H1 (cell line): ENCODE measurements at regions not wholly inside any gene's neighbourhood (a gene's known extent, or its start where the extent isn't known, plus 50 kb on each side); places are given as distances from the start of the nearest gene placed in this dataset.

Source experiments
- CTCF ChIA-PET: fragments of 300-600 bp; sonication (Branson Sonifier 250); formaldehyde crosslinking; loops from one replicate; lab custom pipeline; 2021; ENCODE audit not compliant: partially characterized antibody; lab: Charles Lee
- POLR2A ChIA-PET: fragments of 300-600 bp; sonication (Branson Sonifier 250); formaldehyde crosslinking; loops from one replicate; lab custom pipeline; 2021; ENCODE audit warnings: inconsistent platforms; ENCODE audit not compliant: partially characterized antibody; lab: Charles Lee
- DNase-seq, 2 experiments: peaks; one replicate each; pipeline versions ENCODE4 v3.0.0 to v3.0.0-alpha.2; 2010 to 2022; ENCODE audit warnings: low spot score in 2 of 2, low read depth in 1 of 2, mixed read lengths in 1 of 2
- FAIRE-seq: peaks from 2 replicates; lab custom pipeline; 2011; peaks lifted over from hg19 to GRCh38; lab: Jason Lieb, UNC
- H2AFZ ChIP-seq: 2 replicates; pipeline ENCODE4 v1.8.1; 2012; ENCODE audit warnings: low read length, inconsistent platforms
- H2AK5ac ChIP-seq: 2 replicates; pipeline ENCODE4 v1.6.1; 2013; ENCODE audit warnings: low read depth, low read length
- H2BK120ac ChIP-seq: replicated peaks from 2 replicates; pipeline ENCODE3; 2013; ENCODE audit warnings: low read depth, low read length, inconsistent platforms
- H2BK12ac ChIP-seq: 2 replicates; pipeline ENCODE4 v1.6.1; 2013; ENCODE audit warnings: low read depth, low read length
- H2BK15ac ChIP-seq: 2 replicates; pipeline ENCODE4 v1.6.1; 2013; ENCODE audit warnings: low read length
- H2BK20ac ChIP-seq: 2 replicates; pipeline ENCODE4 v1.6.1; 2013; ENCODE audit warnings: low read length
- H2BK5ac ChIP-seq: 2 replicates; pipeline ENCODE4 v1.6.1; 2013; ENCODE audit warnings: low read depth, low read length
- H3K14ac ChIP-seq: 2 replicates; pipeline ENCODE4 v1.6.1; 2013; ENCODE audit warnings: inconsistent platforms; ENCODE audit not compliant: insufficient read length
- H3K18ac ChIP-seq: 2 replicates; pipeline ENCODE4 v1.6.1; 2013; ENCODE audit warnings: low read length; ENCODE audit errors: extremely low read depth
- H3K23ac ChIP-seq: 2 replicates; pipeline ENCODE4 v1.6.1; 2013; ENCODE audit warnings: inconsistent platforms; ENCODE audit not compliant: insufficient read length
- H3K23me2 ChIP-seq: 2 replicates; pipeline ENCODE4 v1.6.1; 2013; ENCODE audit warnings: low read depth, low read length
- H3K27ac ChIP-seq: 2 replicates; pipeline ENCODE4 v1.6.1; 2011; ENCODE audit warnings: low read depth, low read length, inconsistent platforms
- H3K27me3 ChIP-seq, 4 experiments: replicated peaks in 1 of 4; 1 replicate in 1 of 4; 2 replicates in 3 of 4; pipeline versions ENCODE4 v1.6.1 to v1.8.1; 2011 to 2013; ENCODE audit warnings: low read length in 3 of 4, mild to moderate bottlenecking in 3 of 4, inconsistent platforms in 2 of 4, mixed read lengths in 2 of 4, moderate library complexity in 1 of 4; ENCODE audit not compliant: control insufficient read depth in 3 of 4, insufficient read depth in 3 of 4; ENCODE audit errors: extremely low read depth in 1 of 4
- H3K36me3 ChIP-seq, 4 experiments: 2 replicates each; pipeline versions ENCODE4 v1.6.1 to v1.8.1; 2011 to 2013; ENCODE audit warnings: mild to moderate bottlenecking in 4 of 4, low read length in 3 of 4, moderate library complexity in 2 of 4, control low read depth in 1 of 4, inconsistent platforms in 1 of 4; ENCODE audit not compliant: insufficient read depth in 4 of 4, control insufficient read depth in 2 of 4
- H3K4ac ChIP-seq: replicated peaks from 2 replicates; pipeline ENCODE3; 2013; ENCODE audit warnings: low read length, low read depth, mixed read lengths, inconsistent platforms; ENCODE audit not compliant: insufficient read length
- H3K4me1 ChIP-seq, 4 experiments: replicated peaks in 1 of 4; 1 replicate in 1 of 4; 2 replicates in 3 of 4; pipeline versions ENCODE4 v1.6.1 to v1.8.1; 2011 to 2013; ENCODE audit warnings: low read length in 3 of 4, inconsistent platforms in 2 of 4, mixed read lengths in 1 of 4; ENCODE audit not compliant: insufficient read depth in 4 of 4, control insufficient read depth in 3 of 4
- H3K4me2 ChIP-seq, 2 experiments: 2 replicates each; pipeline versions ENCODE4 v1.6.1 to v1.8.1; 2011 to 2013; ENCODE audit warnings: low read depth in 2 of 2, low read length in 2 of 2, control low read depth in 1 of 2, inconsistent platforms in 1 of 2, mild to moderate bottlenecking in 1 of 2; ENCODE audit not compliant: insufficient read depth in 1 of 2
- H3K4me3 ChIP-seq, 4 experiments: fragments of 200-600, 300-600 bp in 1 of 4; sonication (generic), shearing (Covaris generic), sonication (Bioruptor Twin) in 1 of 4; 2 replicates each; pipeline versions ENCODE4 v1.5.1 to v1.8.1; 2011 to 2016; ENCODE audit warnings: low read length in 4 of 4, low read depth in 3 of 4, control low read depth in 2 of 4, inconsistent platforms in 2 of 4, mild to moderate bottlenecking in 2 of 4, mixed read lengths in 1 of 4, moderate library complexity in 1 of 4; ENCODE audit not compliant: insufficient read depth in 2 of 4; ENCODE audit errors: extremely low read depth in 1 of 4
- H3K56ac ChIP-seq: replicated peaks from 2 replicates; pipeline ENCODE3; 2013; ENCODE audit warnings: low read depth, mild to moderate bottlenecking, mixed read lengths, low read length, inconsistent platforms; ENCODE audit not compliant: insufficient read length
- H3K79me1 ChIP-seq: 2 replicates; pipeline ENCODE4 v1.6.1; 2013; ENCODE audit warnings: low read depth, low read length, control low read depth
- H3K79me2 ChIP-seq, 2 experiments: 2 replicates each; pipeline versions ENCODE4 v1.6.1 to v1.8.1; 2012 to 2013; ENCODE audit warnings: low read length in 2 of 2, mild to moderate bottlenecking in 2 of 2, inconsistent platforms in 1 of 2; ENCODE audit not compliant: insufficient read depth in 2 of 2, control insufficient read depth in 1 of 2
- H3K9ac ChIP-seq, 4 experiments: replicated peaks in 1 of 4; 1 replicate in 1 of 4; 2 replicates in 3 of 4; pipeline versions ENCODE4 v1.6.1 to v1.8.1; 2011 to 2013; ENCODE audit warnings: low read depth in 3 of 4, low read length in 3 of 4, control low read depth in 2 of 4, mild to moderate bottlenecking in 2 of 4, moderate library complexity in 2 of 4, inconsistent platforms in 1 of 4; ENCODE audit errors: extremely low read depth in 1 of 4
- H3K9me3 ChIP-seq, 2 experiments: 2 replicates each; pipeline versions ENCODE4 v1.6.1 to v1.8.1; 2012 to 2013; ENCODE audit warnings: mild to moderate bottlenecking in 2 of 2, moderate library complexity in 2 of 2, control low read depth in 1 of 2, inconsistent platforms in 1 of 2, low read depth in 1 of 2, low read length in 1 of 2, mixed read lengths in 1 of 2; ENCODE audit not compliant: insufficient read depth in 2 of 2
- H4K20me1 ChIP-seq, 2 experiments: replicated peaks in 1 of 2; 2 replicates each; pipeline versions ENCODE3 to v1.8.1; 2011 to 2013; ENCODE audit warnings: inconsistent platforms in 2 of 2, low read length in 2 of 2, mild to moderate bottlenecking in 1 of 2; ENCODE audit not compliant: insufficient read depth in 2 of 2, control insufficient read depth in 1 of 2
- H4K5ac ChIP-seq: 2 replicates; pipeline ENCODE4 v1.6.1; 2013; ENCODE audit warnings: low read length, low read depth, mixed read lengths, inconsistent platforms; ENCODE audit not compliant: insufficient read length
- H4K8ac ChIP-seq: 2 replicates; pipeline ENCODE4 v1.8.0; 2013; ENCODE audit warnings: mild to moderate bottlenecking, moderate library complexity, low read length, inconsistent platforms; ENCODE audit not compliant: insufficient read depth; ENCODE audit errors: extremely low read depth
- H4K91ac ChIP-seq: replicated peaks from 2 replicates; pipeline ENCODE3; 2013; ENCODE audit warnings: low read length, mixed read lengths, inconsistent platforms; ENCODE audit not compliant: insufficient read length
- RAD21 ChIP-seq, 2 experiments: IDR thresholded peaks in 1 of 2; conservative IDR thresholded peaks in 1 of 2; 2 replicates each; pipeline ENCODE4 v1.6.1; 2011; ENCODE audit warnings: low read depth in 2 of 2, low read length in 2 of 2, improper control_type of control experiment in 1 of 2, inconsistent platforms in 1 of 2, mild to moderate bottlenecking in 1 of 2, moderate library complexity in 1 of 2
- SIRT6 ChIP-seq: IDR thresholded peaks from one replicate; pipeline ENCODE4 v1.7.1; 2012; ENCODE audit warnings: low read length, inconsistent platforms
- WGBS, 2 experiments: shearing (Covaris generic) in 1 of 2; methylation state at CpG; one replicate each; pipeline versions ENCODE4 v1.1.6 to v1.1.7; 2013 to 2015; ENCODE audit warnings: low lambda C conversion rate in 2 of 2, mixed read lengths in 2 of 2, inconsistent platforms in 1 of 2, low coverage in 1 of 2, missing lambda C conversion rate in 1 of 2; ENCODE audit not compliant: insufficient replicate concordance in 2 of 2, insufficient coverage in 1 of 2, insufficient read length in 1 of 2; ENCODE audit errors: extremely low coverage in 1 of 2, missing lambda C conversion rate in 1 of 2; 5-methylcytosine and 5-hydroxymethylcytosine counted together
- TF ChIP-seq, protein P1 (sequence below): IDR thresholded peaks from 2 replicates; pipeline ENCODE4 v1.6.1; 2012; ENCODE audit warnings: inconsistent platforms

DNA sequence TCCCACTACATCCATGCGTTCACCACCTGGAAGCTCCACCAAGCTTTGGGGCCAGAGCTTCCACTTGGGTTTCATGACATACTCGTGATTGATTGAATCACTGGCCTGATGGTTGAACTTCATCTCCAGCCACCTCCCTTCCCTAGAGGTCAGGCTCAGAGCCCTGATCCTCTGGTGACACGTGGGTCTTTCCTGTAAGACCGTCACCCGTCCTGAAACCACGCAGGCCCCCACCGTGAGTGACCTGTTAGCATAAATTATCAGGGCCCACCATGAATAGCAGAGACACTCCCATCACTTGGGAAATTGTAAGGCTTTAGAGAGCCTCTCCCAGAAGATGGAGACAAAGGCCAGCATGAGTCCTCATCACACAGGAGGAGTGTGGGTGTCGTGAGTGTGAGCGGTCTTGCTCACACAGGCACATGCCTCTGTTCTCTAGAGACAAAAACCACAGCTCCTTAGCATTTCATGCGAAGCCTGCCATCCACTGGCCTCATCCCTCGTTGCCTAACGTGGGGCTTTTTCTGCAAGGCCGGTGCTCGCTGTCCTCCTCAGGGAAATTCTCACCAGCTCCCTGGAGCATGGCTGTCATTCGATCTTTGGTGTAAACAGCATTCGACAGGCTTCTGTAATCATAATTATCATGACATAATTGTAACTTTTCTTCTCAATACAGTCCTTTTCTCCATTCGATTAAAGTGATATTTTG is 65.1 kb upstream of the DUSP22 start:
- H3K4me2 ChIP-seq, result no peak overlapping the region
- 0 out of 4 replicates have a peak, but pooled peaks cover 0 to under 1% of the 10 kb centered on the region in 2 experiments for H3K9me3 ChIP-seq
- no peak overlapping the region for H3K14ac ChIP-seq
- no peaks in the 10 kb centered on the region for H3K79me1 ChIP-seq
- no peaks in the 10 kb centered on the region for H4K20me1 ChIP-seq
- no peak overlapping the region for H3K27ac ChIP-seq
- H2BK120ac ChIP-seq, result no peak overlapping the region
- FAIRE-seq (no peak), DNase-seq (no peak)
- no peak overlapping the region for H3K4me3 ChIP-seq
- no peaks in the 10 kb centered on the region for H3K27me3 ChIP-seq
- POLR2A ChIA-PET, result interaction anchor here (0.6 kb wide), 1 partner anchor 63 kb away, joined by 3 read pairs; no protein-coding TSS in a partner anchor
- H2BK12ac ChIP-seq, result no peak overlapping the region
- no peak overlapping the region for H3K9ac ChIP-seq
- no peak overlapping the region for H2AFZ ChIP-seq
- H2AK5ac ChIP-seq, result no peak overlapping the region
- no peak overlapping the region for H4K5ac ChIP-seq
- H3K4ac ChIP-seq, result no peak overlapping the region
- H2BK20ac ChIP-seq, result no peak overlapping the region
- no peak overlapping the region for H4K8ac ChIP-seq
- no peaks in the 10 kb centered on the region for H3K79me2 ChIP-seq
- H3K18ac ChIP-seq, result no peak overlapping the region
- no peak overlapping the region for H2BK5ac ChIP-seq
- no peak overlapping the region for H4K91ac ChIP-seq
- WGBS, 2 experiments, result 89% methylated on average over 16 of the region's 17 CpGs; no CpG with 5 or more reads in 1 of the 2 experiments
- H3K36me3 ChIP-seq, result no peaks in the 10 kb centered on the region
- H2BK15ac ChIP-seq, result no peak overlapping the region
- H3K56ac ChIP-seq, result no peak overlapping the region
- H3K23ac ChIP-seq, result no peak overlapping the region
- peaks cover 0 to 5% (median 3%) of the 10 kb centered on the region in 4 experiments; a peak in 5 of 7 replicates for H3K4me1 ChIP-seq
- CTCF ChIA-PET, result interaction anchor here (1.1 to 3.4 kb wide), 6 partner anchors 11 to 182 kb away, joined by 3 to 29 read pairs (median 4); no protein-coding TSS in a partner anchor
- TF ChIP-seq RAD21 (IDR thresholded peaks at IDR 0.05 in 1 of 2, conservative IDR thresholded peaks at IDR 0.05 in 1 of 2; ENCODE audit: low read depth in 2 of 2, low read length in 2 of 2), result peak; percentile 21 to 44; a peak in 3 of 4 replicates
- TF ChIP-seq, protein P1, sequence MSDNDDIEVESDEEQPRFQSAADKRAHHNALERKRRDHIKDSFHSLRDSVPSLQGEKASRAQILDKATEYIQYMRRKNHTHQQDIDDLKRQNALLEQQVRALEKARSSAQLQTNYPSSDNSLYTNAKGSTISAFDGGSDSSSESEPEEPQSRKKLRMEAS, result peak; percentile 25; the same call in 1 of the 2 replicates
- no peak for TF ChIP-seq SIRT6
- no peaks in the 10 kb centered on the region for H3K23me2 ChIP-seq
